ENCODE measurements at regions not wholly inside any gene's neighbourhood (a gene's known extent, or its start where the extent isn't known, plus 50 kb on each side); places are given as distances from the start of the nearest gene placed in this dataset.
"Not testable (repeated sequence)": the region's sequence is repeated elsewhere in the genome, so short reads cannot be mapped to it uniquely, and the experiment has no call there.

GRCh38 chr7:46291601-46292150 is 370.6 kb upstream of the IGFBP3 start:
- peak; percentile 95 for DNase-seq (ENCODE audit: low spot score)

- DNase-seq (ENCODE audit: low spot score), result peak; percentile 95
Measured at GRCh38 chr7:46291050-46291438, 370.0 kb upstream of the IGFBP3 start.

- DNase-seq (ENCODE audit: low spot score), result no peak
Measured at GRCh38 chr7:46290374-46291049, 369.4 kb upstream of the IGFBP3 start.

GRCh38 chr7:46288861-46289260 is 367.8 kb upstream of the IGFBP3 start:
- DNase-seq (ENCODE audit: low spot score), result no peak

GRCh38 chr7:46288010-46288409 is 366.9 kb upstream of the IGFBP3 start:
- DNase-seq (ENCODE audit: low spot score), result no peak

GRCh38 chr7:46286957-46287356 is 365.9 kb upstream of the IGFBP3 start:
- DNase-seq (ENCODE audit: low spot score), result no peak

- DNase-seq (ENCODE audit: low spot score), result peak; percentile 83
Measured at GRCh38 chr7:46286356-46286755, 365.3 kb upstream of the IGFBP3 start.

- DNase-seq (ENCODE audit: low spot score), result peak; percentile 14
Measured at GRCh38 chr7:46285878-46286277, 364.8 kb upstream of the IGFBP3 start.

GRCh38 chr7:46283852-46284251 is 362.8 kb upstream of the IGFBP3 start:
- peak; percentile 57 for DNase-seq (ENCODE audit: low spot score)

GRCh38 chr7:46282155-46282554 is 361.1 kb upstream of the IGFBP3 start:
- peak; percentile 86 for DNase-seq (ENCODE audit: low spot score)

GRCh38 chr7:46281071-46281470 is 360.0 kb upstream of the IGFBP3 start:
- DNase-seq (ENCODE audit: low spot score), result peak; percentile 83

GRCh38 chr7:46279290-46279689 is 358.2 kb upstream of the IGFBP3 start:
- DNase-seq (ENCODE audit: low spot score), result peak; percentile 93

- no peak for DNase-seq (ENCODE audit: low spot score)
Measured at GRCh38 chr7:46264646-46265045, 343.6 kb upstream of the IGFBP3 start.

- not testable (repeated sequence) for DNase-seq (ENCODE audit: low spot score)
Measured at GRCh38 chr7:46261638-46262037, 340.6 kb upstream of the IGFBP3 start.

GRCh38 chr7:46259947-46260346 is 338.9 kb upstream of the IGFBP3 start:
- DNase-seq (ENCODE audit: low spot score), result no peak

- peak; percentile 91 for DNase-seq (ENCODE audit: low spot score)
Measured at GRCh38 chr7:46257761-46258448, 336.8 kb upstream of the IGFBP3 start.

- DNase-seq (ENCODE audit: low spot score), result peak; percentile 43
Measured at GRCh38 chr7:46256870-46257661, 336.0 kb upstream of the IGFBP3 start.

- no peak for DNase-seq (ENCODE audit: low spot score)
Measured at GRCh38 chr7:46253520-46253919, 332.4 kb upstream of the IGFBP3 start.

GRCh38 chr7:46247664-46248063 is 326.6 kb upstream of the IGFBP3 start:
- DNase-seq (ENCODE audit: low spot score), result no peak

GRCh38 chr7:46245586-46246111 is 324.6 kb upstream of the IGFBP3 start:
- DNase-seq (ENCODE audit: low spot score), result no peak

- no peak for DNase-seq (ENCODE audit: low spot score)
Measured at GRCh38 chr7:46244757-46245156, 323.7 kb upstream of the IGFBP3 start.

- no peak for DNase-seq (ENCODE audit: low spot score)
Measured at GRCh38 chr7:46243406-46243805, 322.3 kb upstream of the IGFBP3 start.

Data from kidney tubule cell (primary cell).